ENCODE measurements at regions not wholly inside any gene's neighbourhood (a gene's known extent, or its start where the extent isn't known, plus 50 kb on each side); places are given as distances from the start of the nearest gene placed in this dataset.

DNA sequence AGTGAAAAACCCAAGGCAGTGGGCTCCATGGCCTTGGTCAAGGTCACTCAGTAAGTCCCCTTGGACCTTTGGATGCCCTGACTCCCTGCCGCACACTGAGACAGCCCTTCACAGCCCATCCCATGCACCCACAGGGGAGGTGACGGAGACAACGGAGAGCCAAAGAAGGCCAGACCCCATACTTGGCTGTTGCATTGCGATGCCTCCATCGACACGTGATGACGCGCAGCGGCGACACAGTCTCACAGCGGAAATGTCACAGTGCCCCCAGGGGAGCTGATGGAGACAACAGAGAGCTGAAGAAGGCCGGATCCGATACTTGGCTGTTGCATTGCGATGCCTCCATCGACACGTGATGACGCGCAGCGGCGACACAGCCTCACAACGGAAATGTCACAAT is 282.4 kb downstream of the TEX29 start:
- Histone ChIP-seq H3K27me3 (ENCODE audit: control insufficient read depth, insufficient read depth) (no peaks in the 10 kb centered on the region), H3K9me3 (ENCODE audit: control insufficient read depth, low read length) (no peaks in the 10 kb centered on the region), H3K4me1 (ENCODE audit: control insufficient read depth, insufficient read depth, low read length) (no peaks in the 10 kb centered on the region), H3K4me3 (ENCODE audit: low read length) (no peak overlapping the region), H3K27ac (ENCODE audit: low read length) (no peak overlapping the region)
- no peak for ATAC-seq
- intact Hi-C loops (cut with DNase I): no loop called here
- DNase-seq: no peak
- 89% methylated on average over 21 of the region's 21 CpGs for WGBS

DNA sequence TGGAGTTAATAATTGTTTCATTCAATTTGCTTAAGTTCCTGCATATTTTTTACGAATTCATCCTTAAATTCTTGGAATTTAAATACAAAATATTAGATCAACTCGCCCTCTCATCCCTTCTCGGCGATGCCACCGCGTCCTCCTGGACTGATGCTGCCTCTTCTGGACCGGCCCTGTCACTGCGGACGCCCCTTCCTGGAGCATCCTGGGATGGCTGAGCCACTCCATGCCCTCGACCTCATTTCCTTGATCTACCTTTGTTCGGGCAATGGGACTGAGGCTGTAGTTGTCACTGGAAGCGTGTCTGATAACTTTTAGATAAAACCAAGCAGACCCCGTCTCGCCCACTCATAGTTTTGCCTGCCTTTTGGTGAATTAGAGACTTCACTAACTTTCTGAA is 283.7 kb downstream of the TEX29 start:
- 74% methylated on average over 14 of the region's 14 CpGs for WGBS
- no peak overlapping the region for H3K4me3 ChIP-seq (ENCODE audit: low read length)

DNA sequence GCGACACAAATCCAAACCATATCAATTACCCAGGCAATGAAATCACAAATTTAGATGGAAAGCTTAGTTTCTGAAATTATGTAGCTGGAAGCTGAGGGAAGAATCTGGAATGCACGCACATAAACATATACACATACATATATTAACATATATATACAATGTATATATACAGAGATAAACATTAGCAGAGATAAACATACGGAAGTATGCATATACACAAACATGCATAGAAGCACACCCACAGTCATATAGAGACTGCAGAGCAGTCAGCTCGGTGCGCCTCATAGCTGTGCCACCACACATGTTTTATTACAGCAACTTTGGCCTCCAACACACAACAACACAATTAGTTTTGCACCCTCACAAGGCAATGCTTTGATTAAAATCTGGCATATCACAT is 288.1 kb downstream of the TEX29 start:
- Histone ChIP-seq H3K27ac (ENCODE audit: low read length) (no peak overlapping the region), H3K4me1 (ENCODE audit: control insufficient read depth, insufficient read depth, low read length) (no peaks in the 10 kb centered on the region), H3K27me3 (ENCODE audit: control insufficient read depth, insufficient read depth) (no peaks in the 10 kb centered on the region), H3K4me3 (ENCODE audit: low read length) (no peak overlapping the region), H3K9me3 (ENCODE audit: control insufficient read depth, low read length) (no peaks in the 10 kb centered on the region)
- WGBS: 93% methylated on average over 5 of the region's 5 CpGs
- intact Hi-C loops (cut with DNase I): no loop called here
- DNase-seq: no peak
- no peak for ATAC-seq

More for the DNA sequence above, 283.7 kb downstream of the TEX29 start:
- Histone ChIP-seq H3K27me3 (ENCODE audit: control insufficient read depth, insufficient read depth) (no peaks in the 10 kb centered on the region), H3K4me1 (ENCODE audit: control insufficient read depth, insufficient read depth, low read length) (no peaks in the 10 kb centered on the region), H3K9me3 (ENCODE audit: control insufficient read depth, low read length) (no peaks in the 10 kb centered on the region), H3K27ac (ENCODE audit: low read length) (no peak overlapping the region)
- no peak for DNase-seq
- intact Hi-C loops (cut with DNase I): no loop called here
- ATAC-seq: no peak

DNA sequence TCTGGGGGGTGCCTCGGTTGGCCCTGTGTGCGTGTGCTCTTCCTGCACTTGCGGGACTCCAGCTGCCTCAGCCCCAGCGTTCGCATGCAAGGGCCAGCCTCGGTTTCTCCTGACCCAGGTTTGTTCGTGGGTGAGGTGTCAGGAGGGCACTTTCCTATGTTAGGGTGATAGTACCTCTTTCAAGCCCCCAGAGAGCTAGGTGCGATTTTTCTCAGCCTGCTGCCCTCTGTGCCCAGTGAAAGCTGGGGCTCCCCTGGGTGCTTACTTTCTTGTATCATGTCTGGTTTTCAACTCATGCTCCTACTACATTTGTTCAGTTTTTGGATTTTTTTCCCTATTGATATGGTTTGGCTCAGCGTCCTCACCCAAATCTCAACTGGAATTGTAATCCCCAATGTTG is 289.2 kb downstream of the TEX29 start:
- intact Hi-C loops (cut with DNase I): no loop called here
- WGBS: 87% methylated on average over 9 of the region's 9 CpGs
- ATAC-seq: no peak
- Histone ChIP-seq H3K27ac (ENCODE audit: low read length) (no peak overlapping the region), H3K4me3 (ENCODE audit: low read length) (no peak overlapping the region), H3K9me3 (ENCODE audit: control insufficient read depth, low read length) (no peaks in the 10 kb centered on the region), H3K27me3 (ENCODE audit: control insufficient read depth, insufficient read depth) (no peaks in the 10 kb centered on the region), H3K4me1 (ENCODE audit: control insufficient read depth, insufficient read depth, low read length) (no peaks in the 10 kb centered on the region)
- DNase-seq: no peak

DNA sequence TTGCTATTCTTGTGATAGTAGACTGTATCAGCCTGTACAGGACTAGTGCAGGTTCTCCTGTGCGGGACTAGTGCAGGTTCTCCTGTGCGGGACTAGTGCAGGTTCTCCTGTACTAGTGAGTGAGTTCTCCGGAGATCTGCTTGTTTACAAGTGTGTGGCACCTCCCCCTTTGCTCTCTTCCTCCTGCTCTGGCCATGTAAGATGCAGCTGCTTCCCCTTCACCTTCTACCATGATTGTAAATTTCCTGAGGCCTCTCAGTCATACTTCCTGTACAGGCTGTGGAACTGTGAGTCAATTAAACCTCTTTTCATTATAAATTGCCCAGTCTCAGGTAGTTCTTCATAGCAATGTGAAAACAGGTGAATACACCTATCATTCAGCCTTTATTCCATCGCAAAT is 289.6 kb downstream of the TEX29 start:
- Histone ChIP-seq H3K4me3 (ENCODE audit: low read length) (no peak overlapping the region), H3K27me3 (ENCODE audit: control insufficient read depth, insufficient read depth) (no peaks in the 10 kb centered on the region), H3K4me1 (ENCODE audit: control insufficient read depth, insufficient read depth, low read length) (no peaks in the 10 kb centered on the region), H3K9me3 (ENCODE audit: control insufficient read depth, low read length) (no peaks in the 10 kb centered on the region), H3K27ac (ENCODE audit: low read length) (no peak overlapping the region)
- intact Hi-C loops (cut with DNase I): no loop called here
- no peak for ATAC-seq
- no peak for DNase-seq
- 61% methylated on average over 4 of the region's 4 CpGs for WGBS

DNA sequence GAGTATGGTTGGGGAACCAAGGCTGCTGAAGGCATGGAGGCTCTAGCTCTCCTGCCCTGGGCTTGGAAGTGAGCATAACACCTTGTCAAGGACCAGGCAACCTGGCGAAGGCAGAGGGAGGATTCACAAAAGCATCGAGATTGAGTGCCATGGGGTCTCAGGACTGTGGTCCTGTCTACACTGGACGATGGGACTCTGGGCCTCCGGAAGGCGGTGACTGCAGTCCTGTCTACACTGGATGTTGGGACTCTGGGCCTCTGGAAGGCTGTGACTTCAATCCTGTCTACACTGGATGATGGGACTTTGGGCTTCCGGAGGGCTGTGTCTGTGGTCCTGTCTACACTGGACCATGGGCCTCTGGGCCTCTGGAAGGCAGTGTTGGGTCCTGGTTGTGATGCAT is 290.4 kb downstream of the TEX29 start:
- Histone ChIP-seq H3K27me3 (ENCODE audit: control insufficient read depth, insufficient read depth) (no peaks in the 10 kb centered on the region), H3K4me3 (ENCODE audit: low read length) (no peak overlapping the region), H3K27ac (ENCODE audit: low read length) (no peak overlapping the region), H3K4me1 (ENCODE audit: control insufficient read depth, insufficient read depth, low read length) (no peaks in the 10 kb centered on the region), H3K9me3 (ENCODE audit: control insufficient read depth, low read length) (no peaks in the 10 kb centered on the region)
- 87% methylated on average over 6 of the region's 6 CpGs for WGBS
- DNase-seq (no peak), ATAC-seq (no peak)
- intact Hi-C loops (cut with DNase I): no loop called here

DNA sequence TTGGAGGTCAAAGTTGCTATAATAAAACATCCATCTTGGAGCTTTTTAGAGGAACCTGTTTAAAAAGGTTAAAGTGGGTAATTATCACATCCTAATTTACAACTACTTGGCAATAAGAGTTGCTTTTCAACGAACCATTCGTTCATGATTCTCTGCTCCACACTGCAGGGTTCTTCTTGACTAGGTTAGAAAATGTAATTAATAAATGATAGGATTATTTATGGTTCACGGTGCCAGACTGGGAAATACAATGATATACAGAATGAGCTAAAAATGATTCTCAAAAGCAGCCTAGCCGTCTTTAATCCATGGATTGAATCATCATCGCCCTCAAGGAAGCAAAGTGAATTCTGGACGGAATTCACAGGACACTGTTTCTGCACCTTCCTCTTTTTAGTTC is 291.2 kb downstream of the TEX29 start:
- intact Hi-C loops (cut with DNase I): no loop called here
- H3K27me3 ChIP-seq (ENCODE audit: control insufficient read depth, insufficient read depth): no peaks in the 10 kb centered on the region
- no peak overlapping the region for H3K27ac ChIP-seq (ENCODE audit: low read length)
- no peaks in the 10 kb centered on the region for H3K9me3 ChIP-seq (ENCODE audit: control insufficient read depth, low read length)
- no peak overlapping the region for H3K4me3 ChIP-seq (ENCODE audit: low read length)
- WGBS: 84% methylated on average over 6 of the region's 6 CpGs
- H3K4me1 ChIP-seq (ENCODE audit: control insufficient read depth, insufficient read depth, low read length): no peaks in the 10 kb centered on the region
- no peak for DNase-seq
- no peak for ATAC-seq

DNA sequence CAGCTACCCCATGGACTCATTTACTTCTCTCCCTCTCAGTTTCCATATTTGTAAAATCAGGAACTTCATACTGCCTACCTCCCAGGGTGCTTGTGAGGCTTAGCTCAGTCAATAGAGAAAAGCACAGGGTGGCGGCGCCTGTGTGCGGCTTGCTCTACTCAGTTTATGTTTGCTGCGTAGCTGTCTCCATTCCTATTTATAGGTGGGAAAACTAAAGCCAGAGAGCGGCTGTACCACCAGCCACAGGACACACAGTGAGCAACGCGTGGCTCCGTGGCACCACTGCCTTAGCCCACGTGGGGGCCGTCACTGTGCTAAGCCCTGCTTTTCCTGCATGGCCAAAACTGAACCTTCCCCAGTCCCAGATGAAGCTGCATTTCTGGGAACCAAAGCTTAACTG is 292.4 kb downstream of the TEX29 start:
- 91% methylated on average over 10 of the region's 10 CpGs for WGBS
- Histone ChIP-seq H3K4me1 (ENCODE audit: control insufficient read depth, insufficient read depth, low read length) (no peaks in the 10 kb centered on the region), H3K27ac (ENCODE audit: low read length) (no peak overlapping the region), H3K9me3 (ENCODE audit: control insufficient read depth, low read length) (no peaks in the 10 kb centered on the region), H3K27me3 (ENCODE audit: control insufficient read depth, insufficient read depth) (no peaks in the 10 kb centered on the region), H3K4me3 (ENCODE audit: low read length) (no peak overlapping the region)
- ATAC-seq (no peak), DNase-seq (no peak)
- intact Hi-C loops (cut with DNase I): no loop called here

DNA sequence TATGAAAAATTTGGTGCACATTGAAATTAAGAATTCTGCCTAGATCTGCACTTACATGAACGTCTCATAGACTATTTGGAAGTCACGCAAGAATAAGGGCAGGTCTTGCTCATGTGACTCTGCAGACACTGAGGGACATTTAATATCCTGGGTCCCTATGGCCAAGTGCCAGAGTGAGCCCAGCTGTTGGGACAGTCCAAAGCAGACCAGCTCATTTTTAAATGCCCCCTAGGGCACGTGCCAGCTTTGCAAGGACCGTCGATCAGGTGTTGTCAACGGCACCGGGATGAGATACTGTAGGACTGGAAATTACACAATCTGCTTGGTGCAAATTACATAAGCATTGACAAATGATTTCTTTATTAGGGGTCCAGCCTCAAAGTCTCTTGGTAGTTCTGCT is 293.6 kb downstream of the TEX29 start:
- no peaks in the 10 kb centered on the region for H3K4me1 ChIP-seq (ENCODE audit: control insufficient read depth, insufficient read depth, low read length)
- H3K9me3 ChIP-seq (ENCODE audit: control insufficient read depth, low read length): no peaks in the 10 kb centered on the region
- no peaks in the 10 kb centered on the region for H3K27me3 ChIP-seq (ENCODE audit: control insufficient read depth, insufficient read depth)
- 76% methylated on average over 7 of the region's 7 CpGs for WGBS
- intact Hi-C loops (cut with DNase I): no loop called here
- no peak overlapping the region for H3K4me3 ChIP-seq (ENCODE audit: low read length)
- no peak overlapping the region for H3K27ac ChIP-seq (ENCODE audit: low read length)
- ATAC-seq (no peak), DNase-seq (no peak)

DNA sequence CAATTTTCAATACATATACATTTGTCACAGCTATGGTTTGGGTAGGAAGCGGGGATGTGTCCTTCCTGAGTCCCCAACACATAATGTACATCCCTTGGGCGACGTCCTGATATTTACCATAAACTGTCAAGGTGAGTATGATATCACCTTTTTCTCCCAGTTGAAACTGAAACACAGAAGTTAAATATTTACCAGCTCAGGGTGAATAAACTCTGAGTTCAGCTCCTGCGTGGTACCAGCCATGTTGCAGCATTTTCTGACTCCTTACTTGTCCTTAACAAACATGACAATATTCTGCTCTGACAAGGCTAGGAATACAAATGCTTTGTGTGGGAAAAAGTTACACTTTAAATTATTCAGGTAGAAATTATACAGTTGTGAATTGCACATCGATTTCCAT is 294.2 kb downstream of the TEX29 start:
- Histone ChIP-seq H3K4me1 (ENCODE audit: control insufficient read depth, insufficient read depth, low read length) (no peaks in the 10 kb centered on the region), H3K9me3 (ENCODE audit: control insufficient read depth, low read length) (no peaks in the 10 kb centered on the region), H3K4me3 (ENCODE audit: low read length) (no peak overlapping the region), H3K27me3 (ENCODE audit: control insufficient read depth, insufficient read depth) (no peaks in the 10 kb centered on the region), H3K27ac (ENCODE audit: low read length) (no peak overlapping the region)
- 79% methylated on average over 5 of the region's 5 CpGs for WGBS
- DNase-seq: no peak
- ATAC-seq: no peak
- intact Hi-C loops (cut with DNase I): no loop called here

DNA sequence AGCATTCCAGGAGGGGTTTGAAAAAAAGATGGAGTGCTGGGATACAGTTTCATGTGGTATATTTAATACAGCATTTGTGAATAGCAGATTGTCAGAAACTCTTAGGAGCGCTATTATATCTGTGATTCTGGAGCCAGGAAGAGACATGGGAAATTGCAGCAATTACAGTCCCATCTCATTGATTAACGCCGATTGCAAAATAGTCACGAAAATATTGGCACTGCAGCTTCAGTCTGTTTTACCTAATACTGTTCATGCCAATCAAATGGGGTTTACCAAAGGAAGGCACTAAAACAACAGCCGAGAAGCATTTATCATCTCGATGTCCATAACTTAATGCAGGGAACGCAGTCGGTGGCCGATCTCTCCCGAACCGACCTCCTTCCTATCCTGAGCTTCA is 295.8 kb downstream of the TEX29 start:
- WGBS: 81% methylated on average over 11 of the region's 11 CpGs
- no peak overlapping the region for H3K27ac ChIP-seq (ENCODE audit: low read length)
- no peak overlapping the region for H3K4me3 ChIP-seq (ENCODE audit: low read length)
- no peaks in the 10 kb centered on the region for H3K4me1 ChIP-seq (ENCODE audit: control insufficient read depth, insufficient read depth, low read length)
- no peak for ATAC-seq
- no peak for DNase-seq
- H3K27me3 ChIP-seq (ENCODE audit: control insufficient read depth, insufficient read depth): no peaks in the 10 kb centered on the region
- intact Hi-C loops (cut with DNase I): no loop called here
- H3K9me3 ChIP-seq (ENCODE audit: control insufficient read depth, low read length): no peaks in the 10 kb centered on the region

DNA sequence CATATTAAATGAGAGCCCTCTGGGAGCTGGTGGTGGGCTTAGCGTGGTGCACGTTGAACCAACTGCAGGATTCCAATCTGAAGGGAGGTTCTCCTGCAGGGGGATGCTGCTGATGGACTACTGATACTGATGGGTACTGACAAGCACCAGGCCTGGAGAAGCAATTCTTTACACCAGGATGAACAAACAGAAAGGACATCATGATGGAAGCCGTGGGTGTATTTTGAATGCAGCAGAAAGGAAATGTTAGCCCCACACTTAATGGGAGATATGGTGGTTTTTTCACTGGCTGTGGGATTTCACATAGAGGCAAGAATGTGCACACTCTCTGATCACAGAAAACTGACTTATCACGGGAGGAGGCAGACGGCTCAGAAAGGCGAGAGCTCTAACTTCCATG is 299.7 kb downstream of the TEX29 start:
- no peak overlapping the region for H3K4me3 ChIP-seq (ENCODE audit: low read length)
- H3K4me1 ChIP-seq (ENCODE audit: control insufficient read depth, insufficient read depth, low read length): no peaks in the 10 kb centered on the region
- ATAC-seq (no peak), DNase-seq (no peak)
- 75% methylated on average over 6 of the region's 6 CpGs for WGBS
- H3K9me3 ChIP-seq (ENCODE audit: control insufficient read depth, low read length): no peaks in the 10 kb centered on the region
- intact Hi-C loops (cut with DNase I): no loop called here
- H3K27me3 ChIP-seq (ENCODE audit: control insufficient read depth, insufficient read depth): no peaks in the 10 kb centered on the region
- no peak overlapping the region for H3K27ac ChIP-seq (ENCODE audit: low read length)

All from right cardiac atrium (tissue), 5 donors.